Esophagus muscularis mucosa (tissue), 4 donors: ENCODE measurements at regions not wholly inside any gene's neighbourhood (a gene's known extent, or its start where the extent isn't known, plus 50 kb on each side); places are given as distances from the start of the nearest gene placed in this dataset.

Source experiments
- DNase-seq: peaks from one replicate; pipeline ENCODE4 v3.0.0-alpha.2; 2017; ENCODE audit errors: extremely low spot score
- H3K27ac ChIP-seq, 4 donors: fragments of 200-600 bp; sonication (generic); replicated peaks in 1 of 4; 1 replicate in 3 of 4; 2 replicates in 1 of 4; pipeline ENCODE4 v1.5.1; 2016 to 2019; ENCODE audit warnings: mild to moderate bottlenecking in 1 of 4
- H3K27me3 ChIP-seq, 4 donors: fragments of 200-600 bp; sonication (generic); one replicate each; pipeline versions ENCODE4 v1.5.1 to v1.6.0; 2016 to 2019
- H3K36me3 ChIP-seq, 4 donors: fragments of 200-600 bp; sonication (generic); one replicate each; pipeline ENCODE4 v1.5.1; 2016 to 2019
- H3K4me1 ChIP-seq, 4 donors: fragments of 200-600 bp; sonication (generic); one replicate each; pipeline ENCODE4 v1.5.1; 2016 to 2019
- H3K4me3 ChIP-seq, 4 donors: fragments of 200-600 bp; sonication (generic); 1 replicate in 2 of 4; 2 replicates in 2 of 4; pipeline ENCODE4 v1.5.1; 2016 to 2019; ENCODE audit warnings: mild to moderate bottlenecking in 4 of 4, moderate library complexity in 1 of 4
- H3K9me3 ChIP-seq, 4 donors: fragments of 200-600 bp; sonication (generic); 1 replicate in 3 of 4; 2 replicates in 1 of 4; pipeline ENCODE4 v1.5.1; 2016 to 2019
- CTCF ChIP-seq, 3 experiments: fragments of 200-600 bp in 2 of 3; fragments of 450-650 bp in 1 of 3; sonication (generic) in 2 of 3; IDR thresholded peaks; one replicate each; pipeline ENCODE4 v1.5.1; 2017 to 2019; ENCODE audit warnings: antibody characterized with exemption in 3 of 3, mild to moderate bottlenecking in 2 of 3, moderate library complexity in 1 of 3
- EP300 ChIP-seq: sonication (generic); formaldehyde crosslinking; IDR thresholded peaks from one replicate; pipeline ENCODE4 v1.6.1; 2017; ENCODE audit warnings: antibody characterized with exemption
- POLR2A ChIP-seq: fragments of 450-650 bp; IDR thresholded peaks from one replicate; pipeline ENCODE4 v1.6.1; 2017; ENCODE audit warnings: antibody characterized with exemption, moderate library complexity, mild to moderate bottlenecking, low read depth
- POLR2AphosphoS5 ChIP-seq, 2 donors: sonication (generic); formaldehyde crosslinking; IDR thresholded peaks; one replicate each; pipeline ENCODE4 v1.6.1; 2017; ENCODE audit warnings: antibody characterized with exemption in 2 of 2
- WGBS: methylation state at CpG from one replicate; pipeline ENCODE4 v1.1.5; 2018; 5-methylcytosine and 5-hydroxymethylcytosine counted together
- intact Hi-C: fragments of 100-400 bp; cut with DNase I; formaldehyde crosslinking; loops from one replicate; pipeline ENCODE4 v1.15.1; 2023

GRCh38 chr10:2487921-2488320 lies 579.4 kb upstream of the PFKP start:
- DNase-seq: no peak
- TF ChIP-seq POLR2A (no peak), CTCF (IDR thresholded peaks at IDR 0.05) (no peak), POLR2AphosphoS5 (IDR thresholded peaks at IDR 0.05) (no peak), EP300 (no peak)
- WGBS: 73% methylated on average over 5 of the region's 5 CpGs
- H3K27ac ChIP-seq: no peak overlapping the region
- H3K27me3 ChIP-seq: peaks cover 0 to 6% (median 0%) of the 10 kb centered on the region in 4 donors
- H3K4me1 ChIP-seq: no peaks in the 10 kb centered on the region
- H3K4me3 ChIP-seq: no peak overlapping the region
- no peaks in the 10 kb centered on the region for H3K9me3 ChIP-seq
- no peaks in the 10 kb centered on the region for H3K36me3 ChIP-seq
- intact Hi-C loops: no loop called here

- Histone ChIP-seq H3K4me1 (no peaks in the 10 kb centered on the region), H3K27ac (no peak overlapping the region), H3K9me3 (peaks cover 0 to 8% (median 0%) of the 10 kb centered on the region in 4 donors), H3K27me3 (no peaks in the 10 kb centered on the region), H3K4me3 (no peak overlapping the region), H3K36me3 (no peaks in the 10 kb centered on the region)
- WGBS: 59% methylated on average over 2 of the region's 2 CpGs
- no peak for DNase-seq
- TF ChIP-seq EP300 (no peak), POLR2A (no peak), POLR2AphosphoS5 (IDR thresholded peaks at IDR 0.05) (no peak), CTCF (IDR thresholded peaks at IDR 0.05) (no peak)
- intact Hi-C loops: no loop called here
Measured at GRCh38 chr10:2478656-2479055, 588.7 kb upstream of the PFKP start.

DNA sequence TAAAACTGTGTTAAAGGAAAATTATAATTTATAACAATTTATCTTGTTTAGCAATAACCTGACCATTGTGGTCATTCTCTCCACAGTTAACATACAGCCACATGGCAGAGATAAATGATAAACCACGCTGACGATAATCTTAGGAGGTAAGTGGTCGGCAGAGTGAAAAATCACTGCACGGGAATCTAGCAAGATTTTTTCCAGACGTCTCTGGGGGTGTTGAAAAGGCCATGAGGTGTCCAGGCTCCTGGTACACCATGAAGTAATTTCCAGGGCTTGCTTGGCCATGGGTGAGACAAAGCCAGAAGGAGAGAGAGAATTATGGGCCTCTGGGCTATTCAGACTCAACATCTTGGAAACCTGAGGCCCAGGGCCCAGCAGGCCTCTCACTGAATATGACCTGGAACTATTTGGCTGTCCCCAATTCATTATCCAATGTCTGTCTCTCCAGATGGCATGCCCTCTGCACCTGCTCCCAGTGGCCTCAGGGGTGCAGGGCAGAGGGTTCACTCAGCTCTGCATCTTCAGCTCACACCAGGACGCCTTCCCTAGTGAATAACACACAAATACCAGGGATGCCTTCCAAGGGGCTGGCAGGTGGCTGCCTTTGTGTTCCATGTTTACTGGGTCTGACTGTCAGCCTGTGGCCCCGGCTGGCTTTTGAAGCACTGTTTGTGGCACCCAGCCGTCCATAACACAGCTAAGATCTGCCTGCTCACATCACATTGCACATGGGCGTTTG lies 590.4 kb upstream of the PFKP start:
- no peak overlapping the region for H3K27ac ChIP-seq
- 73% methylated on average over 9 of the region's 9 CpGs for WGBS

DNA sequence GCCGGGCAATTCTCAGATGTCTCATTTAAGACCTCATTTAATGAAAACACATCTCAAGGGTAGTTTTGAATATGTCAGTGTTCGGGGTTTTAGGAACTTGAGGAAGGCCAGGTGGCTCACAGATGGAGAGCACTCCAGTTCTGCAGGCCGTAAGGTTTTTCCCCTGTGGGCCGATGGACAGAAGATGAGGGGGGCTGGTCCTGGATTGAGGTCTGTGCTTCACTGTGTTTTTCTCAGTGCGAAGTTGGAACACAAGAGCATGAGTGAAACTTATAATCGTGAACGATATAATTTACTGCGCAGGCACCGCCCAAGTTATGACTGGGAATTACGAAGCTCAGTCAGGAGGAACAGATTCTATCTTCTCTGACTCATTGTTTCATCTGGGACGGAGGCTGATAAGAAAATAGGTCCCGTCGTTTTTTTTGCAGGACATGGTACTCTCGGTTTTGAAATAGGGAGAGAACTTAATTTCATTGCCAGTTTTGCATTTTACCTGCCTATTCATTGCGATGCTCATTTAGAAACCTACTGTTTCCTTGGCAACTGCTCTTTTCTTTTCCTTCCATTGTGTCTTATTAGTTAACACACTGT lies 591.0 kb upstream of the PFKP start:
- no peaks in the 10 kb centered on the region for H3K36me3 ChIP-seq
- H3K4me1 ChIP-seq: no peaks in the 10 kb centered on the region
- WGBS: 60% methylated on average over 15 of the region's 15 CpGs
- intact Hi-C loops: no loop called here
- H3K4me3 ChIP-seq: no peak overlapping the region
- no peaks in the 10 kb centered on the region for H3K27me3 ChIP-seq
- no peak overlapping the region for H3K27ac ChIP-seq
- no peak for DNase-seq
- TF ChIP-seq POLR2AphosphoS5 (IDR thresholded peaks at IDR 0.05): no peak
- TF ChIP-seq POLR2A: no peak
- TF ChIP-seq CTCF (IDR thresholded peaks at IDR 0.05): no peak
- no peak for TF ChIP-seq EP300
- peaks cover 0 to 8% (median 0%) of the 10 kb centered on the region in 4 donors for H3K9me3 ChIP-seq

More for the DNA sequence above, 590.4 kb upstream of the PFKP start:
- intact Hi-C loops: no loop called here
- DNase-seq: no peak
- H3K36me3 ChIP-seq: no peaks in the 10 kb centered on the region
- no peaks in the 10 kb centered on the region for H3K4me1 ChIP-seq
- no peak for TF ChIP-seq EP300
- no peak for TF ChIP-seq POLR2AphosphoS5 (IDR thresholded peaks at IDR 0.05)
- no peak for TF ChIP-seq POLR2A
- no peak for TF ChIP-seq CTCF (IDR thresholded peaks at IDR 0.05)
- H3K27me3 ChIP-seq: no peaks in the 10 kb centered on the region
- peaks cover 0 to 8% (median 0%) of the 10 kb centered on the region in 4 donors for H3K9me3 ChIP-seq
- no peak overlapping the region for H3K4me3 ChIP-seq
